ENCODE measurements at regions not wholly inside any gene's neighbourhood (a gene's known extent, or its start where the extent isn't known, plus 50 kb on each side); places are given as distances from the start of the nearest gene placed in this dataset.

- H3K27ac Mint-ChIP-seq (ENCODE audit: unreplicated experiment) = no peak overlapping the region
- no peaks in the 10 kb centered on the region for H3K4me1 Mint-ChIP-seq (ENCODE audit: unreplicated experiment)
- H3K9me3 Mint-ChIP-seq (ENCODE audit: unreplicated experiment) = peaks cover 12% of the 10 kb centered on the region
- no peak overlapping the region for H3K4me3 Mint-ChIP-seq (ENCODE audit: unreplicated experiment)
- TF ChIP-seq CTCF (IDR thresholded peaks at IDR 0.05) = peak; percentile 28
- H3K27me3 Mint-ChIP-seq (ENCODE audit: unreplicated experiment) = peaks cover 5% of the 10 kb centered on the region
- no peak for DNase-seq (ENCODE audit: extremely low spot score, unreplicated experiment)
- no peaks in the 10 kb centered on the region for H3K36me3 Mint-ChIP-seq (ENCODE audit: unreplicated experiment)
These were observed 66.5 kb upstream of the RNU6-1 start for GRCh38 chr15:67906382-67906781.

GRCh38 chr15:67907184-67907723 lies 67.4 kb upstream of the RNU6-1 start:
- H3K4me3 Mint-ChIP-seq (ENCODE audit: unreplicated experiment) = no peak overlapping the region
- DNase-seq (ENCODE audit: extremely low spot score, unreplicated experiment) = peak; percentile 27
- peaks cover 6% of the 10 kb centered on the region for H3K4me1 Mint-ChIP-seq (ENCODE audit: unreplicated experiment)
- H3K27me3 Mint-ChIP-seq (ENCODE audit: unreplicated experiment) = peaks cover 5% of the 10 kb centered on the region
- peaks cover 16% of the 10 kb centered on the region for H3K9me3 Mint-ChIP-seq (ENCODE audit: unreplicated experiment)
- no peak for TF ChIP-seq CTCF (IDR thresholded peaks at IDR 0.05)
- H3K36me3 Mint-ChIP-seq (ENCODE audit: unreplicated experiment) = peaks cover 5% of the 10 kb centered on the region
- H3K27ac Mint-ChIP-seq (ENCODE audit: unreplicated experiment) = no peak overlapping the region

GRCh38 chr15:67908756-67909155 lies 68.9 kb upstream of the RNU6-1 start:
- no peak overlapping the region for H3K27ac Mint-ChIP-seq (ENCODE audit: unreplicated experiment)
- no peak for TF ChIP-seq CTCF (IDR thresholded peaks at IDR 0.05)
- no peak overlapping the region for H3K4me3 Mint-ChIP-seq (ENCODE audit: unreplicated experiment)
- no peak for DNase-seq (ENCODE audit: extremely low spot score, unreplicated experiment)
- peaks cover 12% of the 10 kb centered on the region for H3K4me1 Mint-ChIP-seq (ENCODE audit: unreplicated experiment)
- peaks cover 5% of the 10 kb centered on the region for H3K36me3 Mint-ChIP-seq (ENCODE audit: unreplicated experiment)
- peaks cover 5% of the 10 kb centered on the region for H3K27me3 Mint-ChIP-seq (ENCODE audit: unreplicated experiment)
- peaks cover 16% of the 10 kb centered on the region for H3K9me3 Mint-ChIP-seq (ENCODE audit: unreplicated experiment)

- Mint-ChIP-seq H3K4me1 (ENCODE audit: unreplicated experiment) (peaks cover 39% of the 10 kb centered on the region), H3K4me3 (ENCODE audit: unreplicated experiment) (peak overlapping the region; percentile 18), H3K36me3 (ENCODE audit: unreplicated experiment) (peaks cover 5% of the 10 kb centered on the region), H3K27me3 (ENCODE audit: unreplicated experiment) (no peaks in the 10 kb centered on the region), H3K9me3 (ENCODE audit: unreplicated experiment) (peaks cover 9% of the 10 kb centered on the region), H3K27ac (ENCODE audit: unreplicated experiment) (peak overlapping the region; percentile 84)
- DNase-seq (ENCODE audit: extremely low spot score, unreplicated experiment) = no peak
- TF ChIP-seq CTCF (IDR thresholded peaks at IDR 0.05) = no peak
These were observed 71.9 kb upstream of the RNU6-1 start for GRCh38 chr15:67911727-67912126.

GRCh38 chr15:67914028-67914427 lies 74.2 kb upstream of the RNU6-1 start:
- H3K4me1 Mint-ChIP-seq (ENCODE audit: unreplicated experiment) = peaks cover 57% of the 10 kb centered on the region
- no peak overlapping the region for H3K4me3 Mint-ChIP-seq (ENCODE audit: unreplicated experiment)

More at GRCh38 chr15:67914028-67914427, 74.2 kb upstream of the RNU6-1 start:
- Mint-ChIP-seq H3K27me3 (ENCODE audit: unreplicated experiment) (no peaks in the 10 kb centered on the region), H3K9me3 (ENCODE audit: unreplicated experiment) (peaks cover 9% of the 10 kb centered on the region), H3K27ac (ENCODE audit: unreplicated experiment) (peak overlapping the region; percentile 97), H3K36me3 (ENCODE audit: unreplicated experiment) (peaks cover 5% of the 10 kb centered on the region)
- TF ChIP-seq CTCF (IDR thresholded peaks at IDR 0.05) = no peak
- DNase-seq (ENCODE audit: extremely low spot score, unreplicated experiment) = no peak
